Activated T-helper 1 cell treated with Interleukin-2 at 50 U/mL for 16 hours (primary cell): ENCODE measurements at regions not wholly inside any gene's neighbourhood (a gene's known extent, or its start where the extent isn't known, plus 50 kb on each side); places are given as distances from the start of the nearest gene placed in this dataset.

ENCODE experiments used
- DNase-seq: peaks from one replicate; pipeline ENCODE4 v3.0.0-alpha.2; 2020; ENCODE audit warnings: low read depth

GRCh38 chr10:20972925-20973324 lies 75.8 kb upstream of the NEBL start:
- no peak for DNase-seq

DNA sequence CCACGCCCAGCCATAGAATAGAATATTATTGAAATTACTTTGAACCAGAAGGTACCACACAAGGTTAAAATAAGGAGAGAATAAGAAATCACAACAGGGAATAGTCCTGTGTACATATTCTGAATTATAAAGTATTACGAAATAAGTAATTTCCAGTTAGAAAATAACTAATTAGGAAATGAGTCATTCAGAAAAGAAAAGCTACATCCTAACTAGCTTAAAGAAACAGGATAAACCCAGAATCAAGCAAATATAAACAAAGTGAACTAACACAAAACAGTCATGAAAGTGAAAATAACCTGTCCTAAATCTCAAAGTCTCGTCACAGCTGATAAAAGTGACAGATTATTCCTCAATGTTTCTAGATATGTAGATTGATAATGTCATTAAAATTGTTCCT lies 74.8 kb upstream of the NEBL start:
- no peak for DNase-seq

DNA sequence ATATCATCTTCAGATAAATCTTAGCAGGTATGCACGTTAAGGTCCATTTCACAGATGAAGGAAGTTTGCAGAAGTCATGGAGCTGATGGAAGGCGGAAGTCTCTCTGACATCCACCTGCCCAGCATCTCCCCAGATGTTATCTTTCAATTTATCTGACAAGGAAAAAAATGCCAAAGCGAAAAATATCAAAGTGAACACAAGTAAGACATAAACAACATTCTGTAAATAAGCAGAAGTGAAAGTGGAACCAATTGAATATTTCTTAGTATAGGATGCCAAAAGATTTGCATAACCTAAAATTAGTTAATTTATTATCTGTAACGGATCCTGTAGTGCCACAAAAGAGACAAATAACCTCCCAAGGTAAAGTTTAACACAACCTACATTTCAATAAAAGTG lies 73.6 kb upstream of the NEBL start:
- DNase-seq: no peak

GRCh38 chr10:20970044-20970443 lies 72.9 kb upstream of the NEBL start:
- DNase-seq: no peak

GRCh38 chr10:20966426-20966825 lies 69.3 kb upstream of the NEBL start:
- no peak for DNase-seq

- DNase-seq: no peak
These were observed 66.8 kb upstream of the NEBL start for GRCh38 chr10:20963721-20964595.

- DNase-seq: no peak
These were observed 65.9 kb upstream of the NEBL start for GRCh38 chr10:20963056-20963455.

DNA sequence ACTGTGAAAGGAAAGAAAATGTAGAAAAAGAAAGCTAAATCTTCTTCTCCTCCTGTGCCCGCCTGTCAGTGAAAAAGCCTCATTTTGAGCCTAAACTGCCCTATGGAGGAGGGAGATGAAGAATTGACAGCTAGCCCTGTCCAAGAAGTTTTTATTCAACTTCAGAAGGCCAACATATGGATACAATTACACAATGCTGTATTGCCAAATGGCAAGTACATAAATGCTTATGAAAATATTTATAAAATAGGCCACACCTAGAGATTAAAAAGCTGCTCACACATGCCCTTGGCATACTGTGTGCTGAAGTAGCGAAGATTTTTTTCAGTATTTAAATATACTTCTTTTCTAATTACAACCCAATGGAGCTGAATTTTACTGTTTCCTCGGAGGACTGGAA lies 65.1 kb upstream of the NEBL start:
- no peak for DNase-seq

GRCh38 chr10:20959242-20959641 lies 62.1 kb upstream of the NEBL start:
- DNase-seq: no peak

DNA sequence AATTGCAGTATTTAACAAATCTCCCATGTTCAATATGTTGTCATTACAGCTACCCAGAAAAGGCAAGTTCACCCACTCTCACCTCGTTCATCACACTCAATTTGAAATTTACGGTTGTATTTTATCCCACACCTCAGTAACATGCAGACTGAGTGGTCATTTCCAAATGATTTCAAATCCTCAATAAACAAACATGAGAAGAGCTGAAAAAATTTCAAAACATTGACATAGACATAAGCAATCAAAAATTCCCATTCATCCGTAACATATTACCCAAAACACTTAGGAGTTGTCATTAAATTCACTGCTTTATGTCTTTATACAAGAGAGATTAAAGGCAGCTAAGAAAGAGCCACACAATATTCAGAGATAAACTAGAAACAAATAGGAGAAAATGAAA lies 61.7 kb upstream of the NEBL start:
- DNase-seq: no peak

DNA sequence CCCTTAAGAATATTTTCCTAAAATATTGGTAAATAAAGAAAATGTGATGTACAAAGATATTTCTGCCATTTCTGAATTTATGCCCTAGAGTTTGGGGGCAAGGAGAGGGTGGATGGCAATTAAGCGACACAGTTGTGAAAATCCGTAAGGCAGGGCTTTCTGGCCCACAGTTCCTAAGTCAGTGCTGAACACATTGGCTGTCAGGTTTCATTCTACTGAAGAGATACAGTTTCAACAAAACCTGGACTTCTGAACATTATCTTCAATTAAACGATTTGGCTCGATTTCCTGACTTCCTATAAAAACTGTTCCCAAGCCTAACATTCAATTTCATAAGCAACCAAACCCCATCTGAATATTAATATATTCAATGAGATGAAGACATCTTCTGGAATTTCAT lies 61.1 kb upstream of the NEBL start:
- DNase-seq: no peak

GRCh38 chr10:20957744-20958143 lies 60.6 kb upstream of the NEBL start:
- no peak for DNase-seq

- no peak for DNase-seq
These were observed 59.7 kb upstream of the NEBL start for GRCh38 chr10:20956843-20957242.

DNA sequence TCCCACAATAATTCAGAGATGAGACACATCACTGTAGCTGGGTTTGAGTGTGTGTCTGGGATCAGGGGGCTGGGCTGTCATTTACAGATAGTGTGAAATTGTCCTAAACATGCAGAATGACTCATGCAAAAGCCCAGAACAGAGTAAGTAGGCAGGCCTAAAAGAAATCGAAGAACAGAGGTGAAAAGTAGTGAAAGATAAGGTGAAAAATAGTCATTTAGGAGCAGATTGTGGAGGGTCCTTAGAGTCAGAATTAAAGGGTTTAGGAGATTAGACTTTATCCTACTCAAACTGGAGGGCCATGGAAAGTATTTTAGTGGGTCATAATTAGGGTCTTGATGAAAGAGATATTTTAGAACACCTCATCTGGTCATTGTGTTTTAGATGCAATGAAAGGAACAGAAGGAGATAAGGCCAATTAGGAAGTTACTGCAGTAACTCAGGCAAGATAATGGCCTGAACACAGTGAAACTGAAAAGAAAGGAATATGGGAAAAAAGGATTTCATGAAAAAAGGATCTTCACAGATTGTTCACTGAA lies 58.3 kb upstream of the NEBL start:
- no peak for DNase-seq

DNA sequence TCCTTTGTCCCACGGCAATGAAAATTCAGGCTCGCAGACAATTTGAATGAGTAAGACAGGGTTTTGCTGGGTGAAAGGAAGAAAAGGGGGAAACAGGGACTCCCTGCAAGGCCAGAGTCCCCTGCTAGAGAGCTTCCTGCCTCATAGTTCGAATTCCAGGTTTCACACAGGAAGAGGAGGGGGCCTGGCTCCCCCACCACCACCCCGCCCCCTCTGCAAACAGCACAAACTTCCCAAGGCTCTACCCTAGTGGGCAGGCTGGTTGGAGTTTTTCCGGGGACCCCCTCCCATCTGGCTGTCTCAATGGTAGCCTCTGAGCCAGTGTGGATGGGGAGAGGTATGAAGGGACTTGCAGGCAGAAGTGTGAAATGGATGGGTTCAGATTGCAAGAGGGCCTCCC lies 57.4 kb upstream of the NEBL start:
- DNase-seq: no peak

GRCh38 chr10:20953120-20953519 lies 56.0 kb upstream of the NEBL start:
- DNase-seq: no peak

DNA sequence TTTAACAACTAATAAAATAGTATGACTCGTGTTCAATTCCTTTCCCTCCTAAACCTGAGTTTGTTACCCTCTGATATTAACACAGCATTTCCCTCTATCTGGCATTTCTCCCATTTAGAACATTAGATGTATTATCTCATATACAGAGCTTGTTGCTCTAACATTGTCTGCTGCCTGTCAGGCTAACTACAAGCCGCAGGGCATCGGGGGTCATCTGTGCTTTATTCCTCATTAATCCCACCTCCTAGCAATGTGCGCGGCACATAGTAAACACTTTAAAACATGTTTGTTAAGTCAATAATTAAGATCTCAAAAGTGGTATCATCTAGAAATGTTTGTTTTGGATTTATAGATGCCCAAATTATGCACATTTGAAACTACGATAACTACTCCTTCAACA lies 52.9 kb upstream of the NEBL start:
- DNase-seq: no peak

- no peak for DNase-seq
These were observed 51.7 kb upstream of the NEBL start for GRCh38 chr10:20948686-20949327.
